ENCODE measurements at regions not wholly inside any gene's neighbourhood (a gene's known extent, or its start where the extent isn't known, plus 50 kb on each side); places are given as distances from the start of the nearest gene placed in this dataset.

DNA sequence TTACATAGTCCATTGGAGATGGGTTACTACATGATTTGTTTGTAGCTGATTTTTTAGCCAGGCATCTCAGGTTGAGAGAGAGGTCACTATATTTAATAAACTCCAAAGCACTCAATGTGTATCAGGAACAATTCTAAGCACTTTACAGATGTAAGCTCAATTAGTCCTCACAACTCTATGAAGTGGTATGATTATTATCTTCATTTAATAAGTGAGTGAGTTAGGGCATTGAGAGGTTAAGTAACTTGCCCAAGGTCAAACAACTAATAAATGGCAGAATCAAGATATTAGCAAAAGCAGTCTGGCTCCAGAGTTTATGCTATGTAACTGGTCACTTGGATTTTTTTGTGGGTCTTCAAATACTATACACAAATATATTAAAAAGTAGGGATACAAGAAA lies 56.3 kb upstream of the ABI3BP start:
- H2BK120ac ChIP-seq (ENCODE audit: low read depth, low read length) = no peak overlapping the region
- no peaks in the 10 kb centered on the region for H3K9me1 ChIP-seq (ENCODE audit: insufficient read depth, low read length)
- no peak overlapping the region for H4K91ac ChIP-seq (ENCODE audit: insufficient read depth, low read depth, low read length)
- no peak overlapping the region for H4K5ac ChIP-seq (ENCODE audit: low read depth, low read length)
- ChIA-PET POLR2A (ENCODE audit: unreplicated experiment) (no interaction called here), CTCF (interaction anchor here (1.1 kb wide), 1 partner anchor 15 kb away, joined by 3 read pairs; no protein-coding TSS in a partner anchor)
- no peak overlapping the region for H3K4me3 ChIP-seq (ENCODE audit: insufficient read depth, low read depth, low read length)
- no peak overlapping the region for H3K27ac ChIP-seq (ENCODE audit: insufficient read depth, low read length)
- intact Hi-C loops (cut with micrococcal nuclease) (no loop called here), in situ Hi-C loops (cut with MboI; ENCODE audit: low sequenced_read_pairs) (no loop called here), dilution Hi-C loops (cut with HindIII; ENCODE audit: low sequenced_read_pairs, unreplicated experiment) (no loop called here)
- H3K36me3 ChIP-seq (ENCODE audit: control insufficient read depth, insufficient read depth, low read length) = no peaks in the 10 kb centered on the region
- H2BK20ac ChIP-seq (ENCODE audit: low read depth, low read length) = no peak overlapping the region
- no peak overlapping the region for H3K23ac ChIP-seq (ENCODE audit: low read depth, low read length)
- no peaks in the 10 kb centered on the region for H3K27me3 ChIP-seq (ENCODE audit: control insufficient read depth, insufficient read depth, low read length)
- no TSS peak for BruUV-seq (replicated peaks)
- no peak for DNase-seq
- no peak overlapping the region for H2AFZ ChIP-seq (replicated peaks; ENCODE audit: low read length, poor library complexity)
- no peak overlapping the region for H2AK9ac ChIP-seq (replicated peaks; ENCODE audit: low read depth, low read length, poor library complexity)
- no peaks in the 10 kb centered on the region for H3K4me1 ChIP-seq (ENCODE audit: control insufficient read depth, insufficient read depth, low read length)
- no peak overlapping the region for H2BK15ac ChIP-seq (ENCODE audit: low read depth, low read length)
- H2BK5ac ChIP-seq (ENCODE audit: low read depth, low read length, poor library complexity, severe bottlenecking) = no peak overlapping the region
- no peak overlapping the region for H3K9ac ChIP-seq (ENCODE audit: low read depth, low read length)
- no peak overlapping the region for H3K4ac ChIP-seq (ENCODE audit: low read depth, low read length)
- no peaks in the 10 kb centered on the region for H3K9me3 ChIP-seq (ENCODE audit: control insufficient read depth, insufficient read depth, low read length)
- H4K8ac ChIP-seq (ENCODE audit: low read depth in 2 of 2, low read length in 2 of 2) = no peak overlapping the region
- H3K56ac ChIP-seq (ENCODE audit: extremely low read depth, insufficient read depth, low read length) = no peak overlapping the region
- H4K20me1 ChIP-seq (ENCODE audit: insufficient read depth, low read length) = no peaks in the 10 kb centered on the region
- H3K18ac ChIP-seq (ENCODE audit: low read depth, low read length) = no peak overlapping the region
- H3K79me1 ChIP-seq (ENCODE audit: low read depth in 1 of 2, low read length in 2 of 2) = no peaks in the 10 kb centered on the region
- no peak overlapping the region for H2AK5ac ChIP-seq (ENCODE audit: low read depth, low read length)
- H3K4me2 ChIP-seq (ENCODE audit: low read depth, low read length) = no peak overlapping the region
- no peak overlapping the region for H3K14ac ChIP-seq (replicated peaks; ENCODE audit: low read depth, low read length)
- no peak for ATAC-seq (ENCODE audit: low read depth)
- TF ChIP-seq, protein P1, sequence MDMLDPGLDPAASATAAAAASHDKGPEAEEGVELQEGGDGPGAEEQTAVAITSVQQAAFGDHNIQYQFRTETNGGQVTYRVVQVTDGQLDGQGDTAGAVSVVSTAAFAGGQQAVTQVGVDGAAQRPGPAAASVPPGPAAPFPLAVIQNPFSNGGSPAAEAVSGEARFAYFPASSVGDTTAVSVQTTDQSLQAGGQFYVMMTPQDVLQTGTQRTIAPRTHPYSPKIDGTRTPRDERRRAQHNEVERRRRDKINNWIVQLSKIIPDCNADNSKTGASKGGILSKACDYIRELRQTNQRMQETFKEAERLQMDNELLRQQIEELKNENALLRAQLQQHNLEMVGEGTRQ (IDR thresholded peaks at IDR 0.05; ENCODE audit: low read depth, low read length) = no peak
- TF ChIP-seq RCOR1 (IDR thresholded peaks at IDR 0.05; ENCODE audit: insufficient replicate concordance, low read length) (no peak), MXI1 (IDR thresholded peaks at IDR 0.05; ENCODE audit: borderline replicate concordance, low read depth, low read length) (no peak), MAZ (IDR thresholded peaks at IDR 0.05; ENCODE audit: borderline replicate concordance, low read depth, low read length) (no peak), ELK1 (IDR thresholded peaks at IDR 0.05; ENCODE audit: borderline replicate concordance, low read depth, low read length) (no peak), POLR2A (IDR thresholded peaks at IDR 0.05; ENCODE audit: low read depth, low read length) (no peak), CHD1 (IDR thresholded peaks at IDR 0.05; ENCODE audit: low read depth, low read length) (no peak), NFE2L2 (IDR thresholded peaks at IDR 0.05; ENCODE audit: low read depth, low read length) (no peak)
- TF ChIP-seq, protein P2, sequence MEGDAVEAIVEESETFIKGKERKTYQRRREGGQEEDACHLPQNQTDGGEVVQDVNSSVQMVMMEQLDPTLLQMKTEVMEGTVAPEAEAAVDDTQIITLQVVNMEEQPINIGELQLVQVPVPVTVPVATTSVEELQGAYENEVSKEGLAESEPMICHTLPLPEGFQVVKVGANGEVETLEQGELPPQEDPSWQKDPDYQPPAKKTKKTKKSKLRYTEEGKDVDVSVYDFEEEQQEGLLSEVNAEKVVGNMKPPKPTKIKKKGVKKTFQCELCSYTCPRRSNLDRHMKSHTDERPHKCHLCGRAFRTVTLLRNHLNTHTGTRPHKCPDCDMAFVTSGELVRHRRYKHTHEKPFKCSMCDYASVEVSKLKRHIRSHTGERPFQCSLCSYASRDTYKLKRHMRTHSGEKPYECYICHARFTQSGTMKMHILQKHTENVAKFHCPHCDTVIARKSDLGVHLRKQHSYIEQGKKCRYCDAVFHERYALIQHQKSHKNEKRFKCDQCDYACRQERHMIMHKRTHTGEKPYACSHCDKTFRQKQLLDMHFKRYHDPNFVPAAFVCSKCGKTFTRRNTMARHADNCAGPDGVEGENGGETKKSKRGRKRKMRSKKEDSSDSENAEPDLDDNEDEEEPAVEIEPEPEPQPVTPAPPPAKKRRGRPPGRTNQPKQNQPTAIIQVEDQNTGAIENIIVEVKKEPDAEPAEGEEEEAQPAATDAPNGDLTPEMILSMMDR (conservative IDR thresholded peaks at IDR 0.05; ENCODE audit: low read depth, low read length) = no peak

Measured in IMR-90 (cell line).